Mucosa of gallbladder (tissue), 1 donor: ENCODE measurements at regions not wholly inside any gene's neighbourhood (a gene's known extent, or its start where the extent isn't known, plus 50 kb on each side); places are given as distances from the start of the nearest gene placed in this dataset.
A peak's percentile ranks its signal among the peaks of the same experiment; 100 is the strongest.
"Not testable (repeated sequence)": the region's sequence is repeated elsewhere in the genome, so short reads cannot be mapped to it uniquely, and the experiment has no call there.

Experiments used
- DNase-seq: peaks from one replicate; pipeline ENCODE4 v3.0.0-alpha.2; 2020; ENCODE audit warnings: low spot score
- donor health status: DM: no; HTN: no; CAD: no.

- no peak for DNase-seq
Measured at GRCh38 chr2:31813016-31813415, 197.8 kb downstream of the MEMO1 start.

- DNase-seq = peak; percentile 12
Measured at GRCh38 chr2:31812051-31812798, 198.6 kb downstream of the MEMO1 start.

- DNase-seq = no peak
Measured at GRCh38 chr2:31811482-31811881, 199.3 kb downstream of the MEMO1 start.

GRCh38 chr2:31810200-31810917 lies 200.4 kb downstream of the MEMO1 start:
- no peak for DNase-seq

GRCh38 chr2:31805688-31806087 lies 205.1 kb downstream of the MEMO1 start:
- no peak for DNase-seq

- not testable (repeated sequence) for DNase-seq
Measured at GRCh38 chr2:31803481-31804153, 207.2 kb downstream of the MEMO1 start.

- DNase-seq = no peak
Measured at GRCh38 chr2:31802711-31803110, 208.1 kb downstream of the MEMO1 start.

- not testable (repeated sequence) for DNase-seq
Measured at GRCh38 chr2:31799282-31799681, 211.5 kb downstream of the MEMO1 start.

GRCh38 chr2:31788273-31788672 lies 207.5 kb upstream of the SRD5A2 start:
- DNase-seq = no peak

- DNase-seq = no peak
Measured at GRCh38 chr2:31785876-31786275, 205.1 kb upstream of the SRD5A2 start.

GRCh38 chr2:31784868-31785267 lies 204.1 kb upstream of the SRD5A2 start:
- no peak for DNase-seq

- DNase-seq = not testable (repeated sequence)
Measured at GRCh38 chr2:31783446-31784091, 202.8 kb upstream of the SRD5A2 start.

- no peak for DNase-seq
Measured at GRCh38 chr2:31778153-31778552, 197.4 kb upstream of the SRD5A2 start.

GRCh38 chr2:31770741-31771140 lies 190.0 kb upstream of the SRD5A2 start:
- no peak for DNase-seq

- no peak for DNase-seq
Measured at GRCh38 chr2:31765078-31765945, 184.6 kb upstream of the SRD5A2 start.

- no peak for DNase-seq
Measured at GRCh38 chr2:31764169-31764568, 183.4 kb upstream of the SRD5A2 start.

GRCh38 chr2:31762085-31762484 lies 181.3 kb upstream of the SRD5A2 start:
- no peak for DNase-seq

- DNase-seq = not testable (repeated sequence)
Measured at GRCh38 chr2:31757351-31757750, 176.6 kb upstream of the SRD5A2 start.

GRCh38 chr2:31748746-31749145 lies 168.0 kb upstream of the SRD5A2 start:
- not testable (repeated sequence) for DNase-seq

GRCh38 chr2:31748041-31748440 lies 167.3 kb upstream of the SRD5A2 start:
- no peak for DNase-seq

GRCh38 chr2:31739161-31739560 lies 158.4 kb upstream of the SRD5A2 start:
- DNase-seq = no peak
